ENCODE measurements at regions not wholly inside any gene's neighbourhood (a gene's known extent, or its start where the extent isn't known, plus 50 kb on each side); places are given as distances from the start of the nearest gene placed in this dataset.
"Not testable (repeated sequence)": the region's sequence is repeated elsewhere in the genome, so short reads cannot be mapped to it uniquely, and the experiment has no call there.

- Mint-ChIP-seq H3K4me1 (ENCODE audit: low read depth, unreplicated experiment) (no peaks in the 10 kb centered on the region), H3K4me3 (ENCODE audit: unreplicated experiment) (no peak overlapping the region), H3K27ac (ENCODE audit: unreplicated experiment) (no peak overlapping the region), H3K36me3 (ENCODE audit: insufficient read depth, unreplicated experiment) (no peaks in the 10 kb centered on the region), H3K27me3 (ENCODE audit: insufficient read depth, unreplicated experiment) (no peaks in the 10 kb centered on the region), H3K9me3 (ENCODE audit: unreplicated experiment) (no peaks in the 10 kb centered on the region)
- Histone ChIP-seq H3K4me1 (no peaks in the 10 kb centered on the region), H3K27me3 (replicated peaks; ENCODE audit: control insufficient read depth, insufficient read depth, low read length) (no peaks in the 10 kb centered on the region), H3K4me3 (ENCODE audit: low read depth, low read length) (no peak overlapping the region), H3K36me3 (ENCODE audit: control insufficient read depth, insufficient read depth, low read length) (no peaks in the 10 kb centered on the region), H3K9me3 (no peaks in the 10 kb centered on the region)
- BruUV-seq (replicated peaks), result no TSS peak
- no peak for TF ChIP-seq CTCF (IDR thresholded peaks at IDR 0.05; ENCODE audit: insufficient read depth in 1 of 2, low read depth in 1 of 2, low read length in 1 of 2, severe bottlenecking in 1 of 2, unreplicated experiment in 1 of 2)
- CTCF ChIA-PET, result interaction anchor here (0.6 kb wide), 1 partner anchor 120 kb away, joined by 4 read pairs; no protein-coding TSS in a partner anchor
- no peak for DNase-seq
- POLR2A ChIA-PET, result no interaction called here
- intact Hi-C loops (cut with micrococcal nuclease; ENCODE audit: unreplicated experiment), result loop anchor here (1.0 kb wide), 2 partner anchors 146 to 338 kb away; no protein-coding TSS in a partner anchor
Observed at GRCh38 chr4:111136967-111137366, 514.1 kb upstream of the PITX2 start.

- no peaks in the 10 kb centered on the region for H3K36me3 Mint-ChIP-seq (ENCODE audit: insufficient read depth, unreplicated experiment)
- ChIA-PET POLR2A (no interaction called here), CTCF (no interaction called here)
- no TSS peak for BruUV-seq (replicated peaks)
- no peaks in the 10 kb centered on the region for H3K4me1 Mint-ChIP-seq (ENCODE audit: low read depth, unreplicated experiment)
- no peak for TF ChIP-seq CTCF (IDR thresholded peaks at IDR 0.05; ENCODE audit: insufficient read depth in 1 of 2, low read depth in 1 of 2, low read length in 1 of 2, severe bottlenecking in 1 of 2, unreplicated experiment in 1 of 2)
- Histone ChIP-seq H3K4me3 (ENCODE audit: low read depth, low read length) (no peak overlapping the region), H3K9me3 (no peaks in the 10 kb centered on the region), H3K4me1 (no peaks in the 10 kb centered on the region), H3K27me3 (replicated peaks; ENCODE audit: control insufficient read depth, insufficient read depth, low read length) (no peaks in the 10 kb centered on the region), H3K36me3 (ENCODE audit: control insufficient read depth, insufficient read depth, low read length) (no peaks in the 10 kb centered on the region)
- intact Hi-C loops (cut with micrococcal nuclease; ENCODE audit: unreplicated experiment), result no loop called here
- H3K27me3 Mint-ChIP-seq (ENCODE audit: insufficient read depth, unreplicated experiment), result no peaks in the 10 kb centered on the region
- DNase-seq, result no peak
- H3K9me3 Mint-ChIP-seq (ENCODE audit: unreplicated experiment), result no peaks in the 10 kb centered on the region
- H3K4me3 Mint-ChIP-seq (ENCODE audit: unreplicated experiment), result no peak overlapping the region
- H3K27ac Mint-ChIP-seq (ENCODE audit: unreplicated experiment), result no peak overlapping the region
Observed at GRCh38 chr4:111143510-111143909, 520.6 kb upstream of the PITX2 start.

DNA sequence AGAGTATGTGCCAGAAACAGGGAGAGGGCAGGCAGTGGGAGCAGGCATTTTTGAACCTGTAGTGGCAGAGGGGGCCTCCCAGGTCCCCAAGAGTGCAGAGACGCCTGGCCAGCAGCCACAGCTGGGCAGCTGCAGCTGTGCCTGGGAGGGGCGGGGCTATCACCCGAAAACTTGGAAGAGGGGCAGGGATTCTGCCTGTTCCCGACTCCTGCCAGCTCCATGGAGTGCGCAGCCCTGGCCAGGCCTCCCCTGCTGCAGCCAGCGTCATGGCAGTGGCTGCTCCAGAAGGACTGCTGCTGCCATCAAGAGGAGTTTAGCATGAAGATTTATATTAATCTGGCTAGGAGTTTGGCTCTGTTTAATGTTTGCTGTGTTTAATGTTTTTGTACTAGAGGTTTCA is 532.1 kb upstream of the PITX2 start:
- no peak for TF ChIP-seq CTCF (IDR thresholded peaks at IDR 0.05; ENCODE audit: insufficient read depth in 1 of 2, low read depth in 1 of 2, low read length in 1 of 2, severe bottlenecking in 1 of 2, unreplicated experiment in 1 of 2)
- H3K9me3 Mint-ChIP-seq (ENCODE audit: unreplicated experiment), result peaks cover 9% of the 10 kb centered on the region
- Histone ChIP-seq H3K36me3 (ENCODE audit: control insufficient read depth, insufficient read depth, low read length) (no peaks in the 10 kb centered on the region), H3K9me3 (no peaks in the 10 kb centered on the region; the same call in 1 of the 2 replicates), H3K4me1 (no peaks in the 10 kb centered on the region), H3K27me3 (replicated peaks; ENCODE audit: control insufficient read depth, insufficient read depth, low read length) (no peaks in the 10 kb centered on the region), H3K4me3 (ENCODE audit: low read depth, low read length) (no peak overlapping the region)
- peaks cover 3% of the 10 kb centered on the region for H3K27me3 Mint-ChIP-seq (ENCODE audit: insufficient read depth, unreplicated experiment)
- BruUV-seq (replicated peaks), result no TSS peak
- intact Hi-C loops (cut with micrococcal nuclease; ENCODE audit: unreplicated experiment), result no loop called here
- no peak overlapping the region for H3K27ac Mint-ChIP-seq (ENCODE audit: unreplicated experiment)
- no peak for DNase-seq
- H3K4me1 Mint-ChIP-seq (ENCODE audit: low read depth, unreplicated experiment), result no peaks in the 10 kb centered on the region
- POLR2A ChIA-PET, result no interaction called here
- H3K4me3 Mint-ChIP-seq (ENCODE audit: unreplicated experiment), result no peak overlapping the region
- H3K36me3 Mint-ChIP-seq (ENCODE audit: insufficient read depth, unreplicated experiment), result no peaks in the 10 kb centered on the region
- CTCF ChIA-PET, result no interaction called here

- H3K27me3 Mint-ChIP-seq (ENCODE audit: insufficient read depth, unreplicated experiment); intact Hi-C loops (cut with micrococcal nuclease; ENCODE audit: unreplicated experiment); H3K4me3 Mint-ChIP-seq (ENCODE audit: unreplicated experiment); H3K27me3 ChIP-seq (replicated peaks; ENCODE audit: control insufficient read depth, insufficient read depth, low read length); H3K9me3 ChIP-seq; BruUV-seq (replicated peaks); H3K36me3 ChIP-seq (ENCODE audit: control insufficient read depth, insufficient read depth, low read length); H3K27ac Mint-ChIP-seq (ENCODE audit: unreplicated experiment); CTCF ChIA-PET; H3K4me1 ChIP-seq; DNase-seq; H3K36me3 Mint-ChIP-seq (ENCODE audit: insufficient read depth, unreplicated experiment); POLR2A ChIA-PET; H3K4me3 ChIP-seq (ENCODE audit: low read depth, low read length); H3K4me1 Mint-ChIP-seq (ENCODE audit: low read depth, unreplicated experiment): not testable (repeated sequence)
- H3K9me3 Mint-ChIP-seq (ENCODE audit: unreplicated experiment), result peaks cover 25% of the 10 kb centered on the region
Observed at GRCh38 chr4:111164556-111164955, 541.7 kb upstream of the PITX2 start.
